A673 (cell line): ENCODE measurements at regions not wholly inside any gene's neighbourhood (a gene's known extent, or its start where the extent isn't known, plus 50 kb on each side); places are given as distances from the start of the nearest gene placed in this dataset.

Source experiments
- BruUV-seq: library from RNA; stranded (reverse); fragments of 400-500 nt; replicated peaks from 2 replicates; lab custom pipeline; 2021; lab: Mats Ljungman, UMichigan
- CTCF ChIA-PET: fragments of 300-600 bp; sonication (Branson Sonifier 250); formaldehyde crosslinking; loops from one replicate; lab custom pipeline; 2022; ENCODE audit warnings: antibody characterized with exemption; lab: Charles Lee
- POLR2A ChIA-PET: fragments of 300-600 bp; sonication (Branson Sonifier 250); formaldehyde crosslinking; loops from one replicate; lab custom pipeline; 2022; ENCODE audit warnings: antibody characterized with exemption; ENCODE audit not compliant: low non-redundant PET; lab: Charles Lee
- DNase-seq: peaks from one replicate; pipeline ENCODE4 v3.0.0-alpha.2; 2015; ENCODE audit warnings: low spot score
- H3K27ac ChIP-seq: fragments of 200-600 bp; sonication (generic); 2 replicates; pipeline ENCODE4 v1.5.1; 2016; ENCODE audit warnings: mixed run types, low read depth, mild to moderate bottlenecking, mixed read lengths, antibody characterized with exemption, low read length; ENCODE audit not compliant: poor library complexity, severe bottlenecking
- H3K27me3 ChIP-seq: fragments of 200-600 bp; sonication (generic); replicated peaks from 2 replicates; pipeline ENCODE4 v1.6.1; 2017; ENCODE audit warnings: mixed run types, low read depth, mild to moderate bottlenecking, mixed read lengths, antibody characterized with exemption, low read length; ENCODE audit not compliant: insufficient read depth, poor library complexity
- H3K36me3 ChIP-seq: fragments of 200-600 bp; sonication (generic); 2 replicates; pipeline ENCODE4 v1.6.1; 2016; ENCODE audit warnings: mixed run types, mild to moderate bottlenecking, mixed read lengths, antibody characterized with exemption, low read length; ENCODE audit not compliant: insufficient read depth, poor library complexity, severe bottlenecking
- H3K4me1 ChIP-seq: fragments of 200-600 bp; sonication (generic); 2 replicates; pipeline ENCODE4 v1.6.1; 2017; ENCODE audit warnings: mixed run types, mild to moderate bottlenecking, mixed read lengths, antibody characterized with exemption, low read length; ENCODE audit not compliant: insufficient read depth, poor library complexity, severe bottlenecking
- H3K4me3 ChIP-seq: fragments of 200-600 bp; sonication (generic); 2 replicates; pipeline ENCODE4 v1.5.1; 2016; ENCODE audit warnings: low read depth, mixed run types, mild to moderate bottlenecking, mixed read lengths, low read length; ENCODE audit not compliant: poor library complexity, severe bottlenecking
- H3K9me3 ChIP-seq: fragments of 200-600 bp; sonication (generic); 2 replicates; pipeline ENCODE4 v1.6.1; 2016; ENCODE audit warnings: mixed run types, low read depth, mild to moderate bottlenecking, mixed read lengths, antibody characterized with exemption, low read length; ENCODE audit not compliant: poor library complexity, severe bottlenecking
- CTCF ChIP-seq: fragments of 300-800, 200-600 bp; sonication (generic); conservative IDR thresholded peaks from 2 replicates; pipeline ENCODE4 v1.5.1; 2017; ENCODE audit warnings: low read depth, mild to moderate bottlenecking, antibody characterized with exemption, low read length, moderate library complexity, mixed read lengths
- EZH2 ChIP-seq: fragments of 200-600 bp; sonication (generic); IDR thresholded peaks from 2 replicates; pipeline ENCODE4 v1.6.1; 2017; ENCODE audit warnings: borderline replicate concordance, low read depth, mild to moderate bottlenecking, mixed read lengths, antibody characterized with exemption, low read length; ENCODE audit not compliant: poor library complexity, severe bottlenecking
- intact Hi-C: fragments of 100-400 bp; cut with micrococcal nuclease; formaldehyde crosslinking; loops from one replicate; pipeline ENCODE4 v1.10.0; 2022; ENCODE audit not compliant: unreplicated experiment

- no TSS peak for BruUV-seq
- H3K36me3 ChIP-seq, result no peaks in the 10 kb centered on the region
- TF ChIP-seq EZH2, result no peak
- no peak for TF ChIP-seq CTCF
- H3K9me3 ChIP-seq, result peaks cover 5% of the 10 kb centered on the region
- H3K27me3 ChIP-seq, result no peaks in the 10 kb centered on the region
- DNase-seq, result no peak
- H3K4me3 ChIP-seq, result no peak overlapping the region
- H3K27ac ChIP-seq, result no peak overlapping the region
- ChIA-PET POLR2A (no interaction called here), CTCF (no interaction called here)
- no peaks in the 10 kb centered on the region for H3K4me1 ChIP-seq
- intact Hi-C loops, result no loop called here
Measured at GRCh38 chr21:24260751-24261150, 1346.5 kb downstream of the MRPL39 start.

GRCh38 chr21:24259241-24259640 is 1348.0 kb downstream of the MRPL39 start:
- BruUV-seq, result no TSS peak

GRCh38 chr21:24255591-24255990 is 1351.7 kb downstream of the MRPL39 start:
- Histone ChIP-seq H3K9me3 (peaks cover 12% of the 10 kb centered on the region), H3K36me3 (no peaks in the 10 kb centered on the region), H3K27ac (no peak overlapping the region), H3K27me3 (no peaks in the 10 kb centered on the region), H3K4me3 (no peak overlapping the region), H3K4me1 (no peaks in the 10 kb centered on the region)
- POLR2A ChIA-PET, result no interaction called here
- no peak for DNase-seq
- CTCF ChIA-PET, result no interaction called here
- BruUV-seq, result no TSS peak
- TF ChIP-seq CTCF (no peak), EZH2 (no peak)
- intact Hi-C loops, result no loop called here

More at GRCh38 chr21:24259241-24259640, 1348.0 kb downstream of the MRPL39 start:
- H3K27ac ChIP-seq, result no peak overlapping the region
- peaks cover 5% of the 10 kb centered on the region for H3K9me3 ChIP-seq
- H3K27me3 ChIP-seq, result no peaks in the 10 kb centered on the region
- intact Hi-C loops, result no loop called here
- H3K36me3 ChIP-seq, result no peaks in the 10 kb centered on the region
- DNase-seq, result no peak
- TF ChIP-seq EZH2 (no peak), CTCF (no peak)
- no peaks in the 10 kb centered on the region for H3K4me1 ChIP-seq
- H3K4me3 ChIP-seq, result no peak overlapping the region
- POLR2A ChIA-PET, result no interaction called here
- CTCF ChIA-PET, result no interaction called here
